Suppressor macrophage (primary cell): ENCODE measurements at regions not wholly inside any gene's neighbourhood (a gene's known extent, or its start where the extent isn't known, plus 50 kb on each side); places are given as distances from the start of the nearest gene placed in this dataset.
"Not testable (repeated sequence)": the region's sequence is repeated elsewhere in the genome, so short reads cannot be mapped to it uniquely, and the experiment has no call there.

Source experiments
- DNase-seq, 4 experiments: peaks; one replicate each; pipeline ENCODE4 v3.0.0-alpha.2; 2020 to 2022

DNA sequence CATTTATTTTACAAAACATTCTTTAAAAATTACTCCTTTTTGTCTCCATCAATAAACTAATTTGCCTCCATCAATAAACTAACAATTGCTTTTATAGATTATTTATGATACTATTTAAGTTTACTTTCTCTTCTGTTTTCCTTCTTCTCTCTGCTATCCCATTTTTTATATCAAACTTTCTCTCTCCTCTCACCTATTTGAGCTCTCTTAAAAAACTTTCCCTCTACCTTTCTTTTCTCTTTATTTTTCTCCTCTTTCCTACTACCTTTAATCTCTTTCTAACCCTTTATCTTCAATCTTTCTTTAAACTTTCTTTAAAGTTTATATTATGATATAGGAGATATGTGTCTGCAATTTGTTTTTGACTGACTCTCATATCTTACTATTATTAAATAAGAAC is 566.4 kb downstream of the DACH1 start:
- no peak for DNase-seq

DNA sequence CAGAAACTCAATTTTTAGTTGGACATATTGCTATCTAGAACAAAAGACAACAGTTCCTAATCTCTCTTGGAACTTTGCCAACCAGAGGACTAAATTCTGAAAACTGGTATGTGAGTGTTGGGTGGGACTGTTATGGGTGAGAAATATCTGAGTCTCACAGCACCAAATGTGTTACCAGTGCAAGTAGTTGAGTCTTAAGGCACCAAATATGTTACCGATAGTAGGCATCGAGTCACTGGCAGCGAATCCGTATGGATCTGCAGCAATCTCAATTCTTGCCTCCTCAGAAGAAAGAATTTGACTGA is 575.2 kb downstream of the DACH1 start:
- DNase-seq, result peak in 1 of 4 experiments; percentile 12

DNA sequence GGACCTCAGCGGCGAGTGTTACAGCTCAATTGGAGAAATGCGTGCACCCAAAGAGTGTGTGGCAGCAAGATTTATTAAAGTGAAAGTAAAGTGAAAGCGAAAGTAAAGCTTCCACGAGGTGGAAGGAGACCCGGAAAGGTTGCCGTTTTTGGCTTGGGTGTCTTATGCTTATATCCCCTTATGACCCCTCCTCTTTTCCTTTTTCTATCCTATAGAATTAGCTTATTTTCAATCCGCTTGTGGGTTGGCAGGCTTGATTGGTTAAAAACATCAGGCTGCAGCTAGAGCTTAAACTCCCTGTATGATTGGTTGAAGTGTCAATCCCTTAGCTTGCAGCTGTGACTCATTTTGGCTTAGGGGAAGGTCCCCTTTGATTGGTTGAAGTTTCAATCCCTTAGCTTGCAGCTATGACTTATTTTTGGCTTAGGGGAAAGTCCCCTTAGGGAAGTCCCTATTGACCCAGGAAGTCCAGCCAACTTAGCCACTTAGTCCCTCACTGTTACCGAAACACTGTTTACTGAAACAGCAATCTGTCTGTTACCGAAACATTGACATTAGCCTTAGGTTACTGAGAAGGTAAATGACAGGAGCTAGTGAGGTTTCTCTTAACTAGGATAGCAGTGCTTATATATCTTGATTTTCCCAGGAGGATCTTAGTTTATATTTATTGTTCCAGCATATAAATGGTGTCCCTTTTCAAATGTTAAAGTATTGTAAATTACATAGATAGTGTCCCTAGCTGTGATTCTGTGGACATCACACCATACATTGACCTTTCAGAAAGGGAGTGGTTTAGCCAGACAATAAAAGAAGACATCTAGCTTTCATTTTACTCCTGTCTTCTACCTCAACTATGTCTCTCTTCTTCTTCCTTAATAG is 575.8 kb downstream of the DACH1 start:
- peak; percentile 70 to 91 (median 84) for DNase-seq

DNA sequence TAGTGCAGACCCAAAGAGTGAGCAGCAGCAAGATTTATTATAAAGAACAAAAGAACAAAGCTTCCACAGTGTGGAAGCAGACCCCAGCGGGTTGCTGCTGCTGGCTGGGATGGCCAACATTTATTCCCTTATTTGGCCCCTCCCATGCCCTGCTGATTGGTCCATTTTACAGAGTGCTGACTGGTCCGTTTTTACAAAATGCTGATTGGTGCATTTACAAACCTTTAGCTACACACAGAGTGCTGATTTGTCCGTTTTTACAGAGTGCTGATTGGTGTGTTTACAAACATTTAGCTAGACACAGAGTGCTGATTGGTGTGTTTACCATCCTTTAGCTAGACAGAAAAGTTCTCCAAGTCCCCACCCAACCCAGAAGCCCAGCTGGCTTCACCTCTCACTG is 577.0 kb downstream of the DACH1 start:
- not testable (repeated sequence) for DNase-seq

DNA sequence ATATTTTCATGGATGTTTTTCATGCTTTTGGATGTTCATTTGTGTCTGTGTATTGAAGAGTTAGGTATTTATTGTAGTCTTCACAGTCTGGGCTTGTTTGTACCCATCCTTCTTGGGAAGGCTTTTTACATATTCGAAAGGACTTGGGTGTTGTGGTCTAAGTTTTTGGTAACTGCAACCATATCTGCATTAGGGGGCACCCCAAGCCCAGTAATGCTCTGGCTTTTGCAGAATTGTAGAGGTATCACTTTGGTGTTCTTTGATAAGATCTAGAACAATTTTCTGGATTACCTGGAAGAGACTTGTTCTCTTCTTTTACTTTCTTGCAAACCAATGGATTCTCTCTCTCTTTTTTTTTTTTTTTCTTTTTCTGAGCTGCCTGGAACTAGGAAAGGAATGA is 581.3 kb downstream of the DACH1 start:
- peak in 3 of 4 experiments; percentile 7 to 34 (median 22) for DNase-seq

DNA sequence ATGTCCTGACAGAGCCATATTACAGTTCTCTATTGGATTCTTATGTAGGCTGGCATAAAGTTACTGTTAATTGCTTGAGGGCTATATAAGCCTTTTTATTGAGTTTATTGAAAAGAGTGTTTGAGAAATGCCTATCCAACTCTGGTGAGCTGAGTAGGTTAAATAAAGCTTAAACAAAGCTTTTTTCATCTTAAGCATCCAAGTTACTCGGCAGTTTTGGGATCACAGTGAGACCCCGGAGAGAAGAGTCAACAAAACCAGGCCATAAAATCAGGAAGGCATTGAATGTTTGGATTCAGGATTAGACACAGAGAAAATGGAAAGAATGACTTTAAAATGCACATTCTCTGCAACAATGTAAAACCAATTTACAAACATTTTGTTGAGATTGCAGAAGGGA is 588.5 kb downstream of the DACH1 start:
- no peak for DNase-seq

DNA sequence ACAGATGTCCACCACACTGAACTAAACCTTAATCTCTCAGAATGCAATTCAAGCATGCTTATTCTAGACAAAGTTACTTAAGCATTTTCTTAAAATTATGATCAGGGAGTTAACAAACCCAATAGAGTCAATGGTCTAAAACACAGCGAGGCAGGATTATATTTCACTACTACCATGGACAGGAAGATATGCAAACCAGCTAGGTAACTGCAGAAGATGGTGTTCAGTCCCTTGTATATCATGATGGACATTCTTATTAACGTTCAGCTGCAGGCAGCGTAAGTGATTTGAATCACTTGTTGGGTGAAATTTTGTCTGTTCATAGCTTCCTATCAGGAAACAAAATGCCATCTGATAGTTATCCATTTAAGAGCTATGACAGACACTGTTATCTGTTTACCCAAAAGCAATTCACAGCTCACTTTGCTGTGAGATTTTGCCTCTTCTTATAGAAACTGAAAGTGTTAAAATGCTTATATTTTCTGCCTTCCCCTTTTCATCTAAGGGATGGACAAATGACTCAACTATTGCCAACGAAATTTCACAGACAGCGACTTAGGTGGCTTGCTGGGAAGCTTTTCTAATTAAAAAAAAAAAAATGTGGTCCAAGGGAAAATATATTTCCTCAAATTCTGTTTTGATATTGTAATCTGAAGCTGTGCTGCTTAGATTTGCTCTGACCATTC is 591.9 kb downstream of the DACH1 start:
- DNase-seq, result peak; percentile 6 to 57 (median 38)

DNA sequence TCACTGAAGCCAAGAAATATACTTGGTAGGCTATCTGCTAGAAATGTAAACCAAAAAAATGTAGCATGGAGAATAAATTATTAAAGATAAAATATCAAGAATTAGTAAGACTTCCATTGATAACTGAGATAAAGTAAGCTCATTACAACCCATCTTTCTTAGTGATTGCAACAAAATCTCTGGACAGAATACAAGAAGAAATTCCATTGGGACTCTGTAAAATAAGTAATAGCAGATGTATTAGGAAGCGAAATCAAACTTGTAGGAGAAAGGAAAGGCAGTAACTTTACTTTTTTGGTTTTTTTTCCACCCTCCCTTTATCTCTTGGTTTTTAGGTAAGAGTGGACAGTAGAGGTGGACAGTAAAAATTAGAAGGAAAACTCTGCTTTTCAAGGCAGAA is 605.7 kb downstream of the DACH1 start:
- no peak for DNase-seq

DNA sequence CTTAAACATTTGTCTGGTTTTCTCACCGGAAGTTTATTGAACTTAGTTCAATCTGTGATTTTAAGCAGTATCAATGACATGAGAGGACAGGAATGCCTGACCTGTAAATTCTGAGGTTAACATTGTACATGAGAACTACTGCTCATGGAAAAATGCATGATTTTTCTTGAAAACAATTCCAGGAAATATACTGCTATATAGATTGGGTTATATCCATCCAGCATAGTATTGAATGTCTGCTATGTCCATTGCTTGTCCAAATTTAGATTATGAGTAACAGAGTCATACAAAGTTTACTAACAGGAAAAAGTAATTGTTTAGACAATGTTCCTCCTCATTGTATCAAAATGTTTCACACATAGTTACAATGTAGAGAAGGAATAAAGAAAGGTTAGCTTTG is 606.8 kb downstream of the DACH1 start:
- no peak for DNase-seq

DNA sequence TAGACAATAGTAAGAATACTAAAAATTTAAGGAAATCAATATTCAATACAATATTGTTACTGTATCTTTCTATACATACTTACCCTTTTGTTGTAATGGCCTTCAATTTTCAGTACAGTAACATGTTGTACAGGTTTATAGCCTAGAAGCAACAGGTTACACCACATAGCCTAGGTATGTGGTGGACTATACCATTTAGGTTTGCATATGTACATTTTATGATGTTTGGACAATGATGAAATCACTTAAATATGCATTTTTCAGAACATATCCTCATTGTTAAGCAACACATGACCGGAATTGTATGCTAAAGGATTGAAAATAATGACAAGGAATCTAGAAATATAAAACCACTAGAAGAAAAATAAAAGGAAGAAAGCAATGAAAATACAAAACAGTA is 611.4 kb downstream of the DACH1 start:
- no peak for DNase-seq

DNA sequence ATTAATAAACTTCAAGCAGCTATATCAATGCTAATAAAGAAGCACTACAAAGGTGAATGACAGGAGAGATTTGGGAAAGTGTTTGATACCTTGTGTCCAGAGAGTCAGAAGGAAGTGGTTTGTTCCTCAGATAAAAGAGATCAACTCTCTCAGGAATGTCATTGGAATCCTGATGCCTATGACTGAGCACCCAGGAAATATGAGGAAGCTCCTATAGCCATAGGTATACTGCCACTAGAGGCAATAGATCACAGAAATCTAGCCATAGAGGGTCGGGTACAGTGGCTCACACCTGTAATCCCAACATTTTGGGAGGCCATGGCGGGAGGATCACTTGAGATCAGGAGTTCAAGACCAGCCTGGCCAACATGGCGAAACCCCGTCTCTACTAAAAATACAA is 612.6 kb downstream of the DACH1 start:
- DNase-seq, result no peak

DNA sequence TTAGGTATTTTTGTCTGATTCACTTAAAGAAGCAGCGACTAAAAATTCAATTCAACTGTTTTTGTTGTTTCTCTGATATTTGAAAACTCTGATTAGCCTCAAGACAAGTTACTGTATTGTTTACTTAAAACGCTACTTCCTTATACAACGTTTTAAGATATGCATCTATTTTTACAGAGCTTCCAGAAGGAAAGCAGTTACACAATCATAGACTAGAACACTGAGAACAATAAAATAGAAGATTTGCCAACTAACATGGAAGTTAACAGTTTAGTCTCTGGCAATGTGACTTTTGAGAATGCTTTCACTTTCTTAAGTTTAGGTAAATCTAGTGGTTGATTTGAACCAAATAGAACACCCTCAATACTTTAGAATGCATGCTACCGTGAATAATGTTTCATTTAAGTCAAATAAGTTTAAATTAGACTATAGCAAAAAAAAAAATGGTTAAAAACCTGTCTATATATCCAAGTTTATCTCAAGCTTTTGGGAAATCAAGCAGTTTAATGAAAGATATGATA is 614.8 kb downstream of the DACH1 start:
- peak in 2 of 4 experiments; percentile 45 to 64 for DNase-seq

DNA sequence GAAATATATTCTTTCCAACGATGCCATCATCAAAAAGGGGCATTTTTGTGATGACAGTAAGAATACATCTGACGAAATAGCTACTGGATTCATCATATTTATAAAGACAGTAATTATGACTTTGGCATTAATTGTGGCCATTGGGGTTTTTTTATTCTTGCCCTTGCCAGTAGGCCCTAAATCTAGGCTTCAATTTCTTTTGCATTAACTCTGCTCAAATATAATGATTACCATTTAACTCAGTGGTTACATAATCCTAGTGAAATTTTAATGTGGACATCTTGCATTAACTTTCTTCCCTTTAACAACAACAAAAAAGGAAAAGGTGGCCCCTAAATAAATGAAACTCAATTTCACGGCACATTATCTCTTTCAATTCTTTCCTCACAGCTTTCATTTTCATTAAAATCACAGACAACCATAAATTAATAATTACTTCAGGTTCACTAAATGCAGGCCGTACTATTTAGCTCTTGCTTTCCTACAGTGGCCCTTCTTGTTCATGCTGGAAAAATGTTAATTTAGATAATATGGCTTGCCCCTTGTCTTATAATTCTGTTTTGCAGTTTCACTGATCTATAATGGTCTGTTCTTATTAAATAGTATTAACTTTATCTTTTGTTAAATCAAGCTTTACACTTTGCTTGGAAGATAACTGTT is 615.6 kb downstream of the DACH1 start:
- DNase-seq, result no peak

DNA sequence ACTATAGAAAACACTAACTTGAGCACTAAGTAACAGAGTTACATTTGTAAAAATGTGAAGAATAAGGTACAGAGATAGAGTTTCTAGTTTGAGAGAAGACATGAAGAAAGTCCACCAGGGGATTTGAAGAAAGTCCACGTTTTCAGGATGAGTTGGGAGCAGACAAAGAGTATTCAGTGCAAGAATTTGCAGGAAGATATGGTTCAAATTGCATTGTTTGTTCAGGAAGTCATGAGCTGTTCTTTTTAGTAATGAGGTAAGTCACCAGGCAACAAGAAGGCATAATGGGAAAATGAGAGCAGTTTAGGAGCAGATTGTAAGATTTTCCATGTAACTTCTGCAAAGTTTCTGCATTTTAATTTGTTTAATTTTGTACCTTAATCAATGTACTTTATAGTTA is 618.0 kb downstream of the DACH1 start:
- no peak for DNase-seq

DNA sequence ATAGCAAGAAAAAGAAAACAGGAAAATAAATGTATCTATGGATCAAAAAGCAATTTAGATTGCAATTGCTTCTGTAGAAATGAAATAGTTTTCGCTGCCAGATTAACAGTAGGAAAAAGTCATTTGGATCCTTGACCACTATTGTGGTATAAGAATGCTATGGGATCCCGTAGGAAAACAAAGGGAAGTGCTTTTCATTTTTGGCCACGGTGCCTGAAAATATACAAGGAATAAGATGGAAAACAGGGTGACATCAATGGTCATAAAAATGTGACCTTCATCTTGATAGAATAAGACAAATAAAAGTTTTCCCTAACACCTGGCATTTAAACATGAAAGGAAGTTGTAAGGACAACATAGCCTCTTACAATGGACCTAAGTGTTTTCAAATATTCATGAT is 622.8 kb downstream of the DACH1 start:
- no peak for DNase-seq

DNA sequence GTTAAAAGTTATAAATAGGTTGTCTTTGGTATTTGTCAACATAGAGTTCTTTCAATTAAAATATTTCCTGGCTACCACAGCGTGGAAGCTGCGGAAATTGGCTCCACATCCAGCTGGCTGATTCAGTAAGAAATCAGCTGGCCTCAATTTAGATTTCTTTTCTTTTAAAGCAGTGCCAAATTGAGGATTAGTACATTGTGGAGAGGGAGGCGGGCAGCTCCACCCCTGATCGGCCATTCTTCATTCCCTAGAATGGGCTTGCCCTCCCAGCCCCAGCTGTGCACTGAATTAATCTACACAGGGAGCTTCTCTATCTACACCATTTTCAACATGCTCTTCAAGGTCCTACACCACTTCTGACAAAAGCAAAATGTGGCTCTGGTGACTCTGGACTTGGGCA is 624.8 kb downstream of the DACH1 start:
- no peak for DNase-seq

DNA sequence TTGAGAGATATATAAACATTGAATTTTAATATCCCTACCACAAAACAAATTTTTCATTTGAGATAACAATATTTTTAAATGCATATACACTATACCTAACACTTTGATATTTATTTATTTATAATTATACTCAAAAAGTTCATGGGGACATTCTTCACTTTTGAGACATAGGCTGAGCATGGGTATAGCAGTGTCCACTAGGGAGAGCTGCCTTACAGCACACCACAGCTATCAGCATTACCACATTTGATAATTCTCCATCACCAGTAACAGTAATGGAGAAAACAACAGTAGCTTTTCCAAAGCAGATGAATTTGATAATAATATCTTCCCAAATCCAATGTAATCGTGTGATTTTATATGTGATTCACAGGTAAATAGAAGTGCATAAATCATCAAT is 626.1 kb downstream of the DACH1 start:
- DNase-seq, result peak in 3 of 4 experiments; percentile 5 to 27 (median 17)

DNA sequence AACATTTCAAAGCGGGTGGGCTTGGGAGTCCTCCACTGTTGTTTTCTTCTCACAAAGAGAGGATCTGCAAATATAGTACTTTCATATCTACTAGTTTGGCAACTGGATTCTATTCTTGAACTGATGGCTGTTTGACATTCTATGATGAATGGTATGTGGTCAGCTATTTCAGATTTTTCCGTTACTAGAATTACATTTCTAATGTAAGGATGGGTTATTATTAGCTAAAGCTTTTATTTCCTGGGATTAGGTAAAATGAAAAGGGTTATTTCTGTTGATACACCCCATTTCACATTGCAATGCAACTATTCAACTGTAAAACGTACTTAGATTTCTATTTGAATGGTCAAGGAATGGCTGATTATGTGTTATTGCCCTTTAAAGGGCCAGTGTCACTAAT is 629.7 kb downstream of the DACH1 start:
- DNase-seq, result no peak

DNA sequence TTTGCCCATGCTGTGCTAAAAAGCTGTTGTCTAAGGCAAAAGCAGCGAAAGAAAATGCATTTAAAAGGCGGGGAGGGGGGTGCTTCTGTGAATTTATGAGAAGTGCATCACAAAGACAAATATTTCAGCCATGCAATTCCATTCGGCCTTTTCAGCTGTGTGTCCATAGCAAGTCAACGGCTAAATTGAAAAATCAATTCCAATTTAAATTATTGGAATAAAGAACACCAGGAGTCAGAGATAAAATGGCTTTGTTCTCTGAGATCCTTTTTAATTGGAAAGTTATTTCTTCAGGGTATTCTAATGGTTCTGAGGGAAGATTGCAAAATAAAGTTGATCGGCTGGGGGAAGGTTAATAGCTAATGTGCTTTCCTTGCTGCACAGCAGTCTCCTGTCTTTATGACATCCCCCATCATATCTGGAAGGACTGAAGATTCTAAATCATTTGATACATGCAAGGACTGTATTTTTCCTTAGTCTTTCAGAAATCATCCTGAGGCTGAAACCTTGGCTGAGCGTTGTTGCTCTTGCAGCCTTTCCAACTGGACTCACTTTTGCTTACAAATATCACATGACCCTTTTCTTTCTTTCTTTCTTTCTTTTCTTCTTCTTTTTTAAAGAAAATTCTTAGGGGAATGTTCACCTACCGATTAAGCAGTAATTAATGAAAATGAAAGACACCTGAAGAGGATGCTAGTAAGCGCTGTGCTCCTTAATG is 647.1 kb downstream of the DACH1 start:
- no peak for DNase-seq

DNA sequence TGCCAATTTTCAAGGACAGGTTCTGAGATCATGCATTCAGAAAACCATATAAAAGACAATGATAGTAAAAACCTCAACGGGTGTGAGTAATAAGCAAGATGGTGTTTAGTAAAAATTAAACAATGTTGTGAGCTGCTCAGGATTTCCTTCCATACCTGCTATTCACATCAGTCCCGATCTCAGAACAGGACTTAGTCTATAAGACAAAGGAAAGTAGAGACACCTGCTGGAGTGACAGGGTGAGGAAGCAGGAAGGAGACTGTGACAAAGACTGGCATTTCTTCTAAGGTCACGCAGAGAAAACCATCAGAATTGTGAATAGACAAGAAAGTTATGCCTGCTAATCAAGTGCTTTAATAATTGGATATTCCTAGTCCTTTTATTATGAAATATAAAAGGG is 648.0 kb downstream of the DACH1 start:
- no peak for DNase-seq

DNA sequence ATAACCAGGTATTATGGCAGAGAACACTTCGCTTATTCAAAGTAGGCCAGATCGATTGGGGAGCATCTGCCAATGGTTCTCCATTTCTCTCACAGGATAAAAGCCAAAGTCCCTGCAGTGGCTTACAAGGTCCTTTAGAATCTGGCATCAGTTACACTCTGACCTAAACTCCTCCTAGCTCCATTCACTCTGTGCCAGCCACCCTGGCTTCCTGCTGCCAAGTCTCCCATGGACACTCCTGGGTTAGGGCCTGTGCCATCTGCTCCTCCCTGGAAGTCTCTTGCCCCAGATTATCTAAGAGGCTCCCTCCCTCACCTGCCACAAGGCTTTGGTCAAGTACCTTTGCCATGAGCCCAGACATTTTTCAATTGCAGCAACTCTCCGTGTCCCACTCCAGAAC is 649.2 kb downstream of the DACH1 start:
- no peak for DNase-seq

DNA sequence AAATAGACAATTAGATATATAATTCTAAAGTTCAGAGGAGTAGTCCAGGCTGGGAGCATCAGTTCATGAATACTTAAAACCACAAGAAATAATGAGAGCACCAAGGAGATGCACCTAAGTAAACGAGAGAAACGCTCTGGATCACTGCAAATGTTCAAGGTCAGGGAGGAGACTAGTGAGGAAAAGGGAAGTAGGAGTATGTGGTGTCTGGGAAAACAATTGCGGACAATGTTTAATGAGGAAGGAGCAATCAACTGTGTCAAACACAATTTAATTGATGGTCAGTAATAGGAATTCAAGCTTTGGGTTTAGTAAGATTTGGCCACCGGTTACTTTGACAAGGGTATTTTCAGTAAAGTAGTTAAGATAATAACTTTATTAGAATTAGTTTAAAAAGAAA is 652.2 kb downstream of the DACH1 start:
- DNase-seq, result no peak

DNA sequence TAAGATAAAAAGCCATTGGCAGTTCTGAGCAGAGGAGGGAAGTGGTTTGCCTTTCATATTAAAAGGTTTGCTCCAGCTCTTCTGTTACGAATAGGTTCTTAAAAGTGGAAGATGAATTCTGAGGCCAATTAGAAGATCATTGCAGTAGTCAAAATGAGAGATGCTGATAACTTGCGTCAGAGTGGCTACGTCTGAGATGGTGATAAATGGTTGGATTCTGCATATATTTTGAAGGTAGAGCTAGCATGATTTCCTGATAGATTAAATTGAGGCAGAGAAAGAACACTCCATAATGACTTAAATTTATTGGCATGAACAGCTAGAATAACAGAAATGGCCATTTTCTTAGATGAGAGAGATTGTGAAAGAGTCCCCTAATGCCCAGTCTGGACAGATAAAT is 652.6 kb downstream of the DACH1 start:
- DNase-seq, result no peak
